ENCODE measurements at regions not wholly inside any gene's neighbourhood (a gene's known extent, or its start where the extent isn't known, plus 50 kb on each side); places are given as distances from the start of the nearest gene placed in this dataset.

DNA sequence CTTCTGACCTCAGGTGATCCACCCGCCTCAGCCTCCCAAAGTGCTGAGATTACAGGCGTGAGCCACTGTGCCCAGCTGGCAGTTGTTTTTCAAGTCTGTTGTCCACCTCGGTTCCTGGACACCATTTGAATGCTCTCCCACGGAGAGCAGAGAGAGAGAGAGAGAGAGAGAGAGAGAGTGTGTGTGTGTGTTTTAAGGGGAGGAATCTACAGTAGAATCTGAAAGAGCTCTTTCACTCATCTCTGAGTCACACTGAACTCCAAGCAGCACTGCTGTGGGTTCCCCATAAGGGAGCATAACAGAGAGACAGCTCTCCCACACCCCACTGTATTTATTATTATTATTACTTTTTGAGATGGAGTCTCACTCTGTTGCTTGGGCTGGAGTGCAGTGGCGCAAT, 156.6 kb downstream of the RPLP1 start:
- TF ChIP-seq, protein P1, sequence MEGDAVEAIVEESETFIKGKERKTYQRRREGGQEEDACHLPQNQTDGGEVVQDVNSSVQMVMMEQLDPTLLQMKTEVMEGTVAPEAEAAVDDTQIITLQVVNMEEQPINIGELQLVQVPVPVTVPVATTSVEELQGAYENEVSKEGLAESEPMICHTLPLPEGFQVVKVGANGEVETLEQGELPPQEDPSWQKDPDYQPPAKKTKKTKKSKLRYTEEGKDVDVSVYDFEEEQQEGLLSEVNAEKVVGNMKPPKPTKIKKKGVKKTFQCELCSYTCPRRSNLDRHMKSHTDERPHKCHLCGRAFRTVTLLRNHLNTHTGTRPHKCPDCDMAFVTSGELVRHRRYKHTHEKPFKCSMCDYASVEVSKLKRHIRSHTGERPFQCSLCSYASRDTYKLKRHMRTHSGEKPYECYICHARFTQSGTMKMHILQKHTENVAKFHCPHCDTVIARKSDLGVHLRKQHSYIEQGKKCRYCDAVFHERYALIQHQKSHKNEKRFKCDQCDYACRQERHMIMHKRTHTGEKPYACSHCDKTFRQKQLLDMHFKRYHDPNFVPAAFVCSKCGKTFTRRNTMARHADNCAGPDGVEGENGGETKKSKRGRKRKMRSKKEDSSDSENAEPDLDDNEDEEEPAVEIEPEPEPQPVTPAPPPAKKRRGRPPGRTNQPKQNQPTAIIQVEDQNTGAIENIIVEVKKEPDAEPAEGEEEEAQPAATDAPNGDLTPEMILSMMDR (IDR thresholded peaks at IDR 0.05): no peak
- no peaks in the 10 kb centered on the region for H3K36me3 ChIP-seq
- H3K27me3 ChIP-seq: no peaks in the 10 kb centered on the region
- no peak for DNase-seq
- H3K9me3 ChIP-seq: no peaks in the 10 kb centered on the region
- intact Hi-C loops (cut with DNase I; ENCODE audit: low total_unique reads): no loop called here
- no peak overlapping the region for H3K27ac ChIP-seq
- peaks cover 0 to 58% (median 18%) of the 10 kb centered on the region in 4 donors for H3K4me1 ChIP-seq
- no peak overlapping the region for H3K4me3 ChIP-seq

DNA sequence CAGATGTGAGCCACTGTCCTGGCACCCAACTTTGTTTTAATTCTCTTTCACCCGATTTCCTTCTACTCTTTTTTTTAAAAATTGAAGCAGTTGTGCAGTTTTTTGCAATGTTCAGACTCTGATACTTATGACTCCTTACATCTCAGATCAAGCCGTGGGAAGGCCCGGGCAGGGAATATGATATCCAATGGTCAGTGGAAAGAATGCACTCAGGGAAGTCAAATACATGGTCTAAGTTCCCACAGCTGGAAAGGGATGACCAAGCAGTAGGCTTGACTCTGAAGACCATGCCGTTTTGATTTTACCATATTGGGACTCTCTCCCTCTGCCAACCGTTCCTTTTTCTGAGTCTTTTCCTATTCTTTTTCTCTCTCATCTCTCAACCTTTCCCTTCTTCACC, 157.2 kb downstream of the RPLP1 start:
- H3K27ac ChIP-seq: no peak overlapping the region
- intact Hi-C loops (cut with DNase I; ENCODE audit: low total_unique reads): no loop called here

DNA sequence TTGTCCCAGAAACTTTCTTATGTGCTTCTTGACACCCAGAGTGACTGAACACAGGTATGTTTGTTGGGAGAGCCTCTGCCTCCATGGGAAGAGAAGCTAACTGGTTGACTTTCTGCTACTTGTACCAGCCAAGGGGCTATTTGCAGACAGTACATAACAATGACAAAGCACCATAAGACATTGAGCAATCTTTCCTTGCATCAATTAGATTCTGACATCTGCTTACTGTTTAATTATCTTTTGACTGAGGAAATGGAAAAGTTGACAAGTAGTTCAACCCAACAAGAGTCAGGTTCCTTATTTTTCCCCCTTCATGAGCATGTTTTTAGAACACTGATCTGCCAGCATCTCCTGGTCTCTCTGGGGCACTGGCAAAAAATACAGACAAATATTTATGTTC, 157.7 kb downstream of the RPLP1 start:
- Histone ChIP-seq H3K27ac (no peak overlapping the region), H3K36me3 (no peaks in the 10 kb centered on the region), H3K4me1 (peaks cover 0 to 64% (median 18%) of the 10 kb centered on the region in 4 donors), H3K4me3 (no peak overlapping the region), H3K9me3 (no peaks in the 10 kb centered on the region), H3K27me3 (no peaks in the 10 kb centered on the region)
- no peak for DNase-seq
- TF ChIP-seq, protein P1 (IDR thresholded peaks at IDR 0.05): no peak
- intact Hi-C loops (cut with DNase I; ENCODE audit: low total_unique reads): no loop called here

More for the DNA sequence above, 157.2 kb downstream of the RPLP1 start:
- Histone ChIP-seq H3K4me1 (peaks cover 0 to 61% (median 18%) of the 10 kb centered on the region in 4 donors), H3K4me3 (no peak overlapping the region), H3K36me3 (no peaks in the 10 kb centered on the region), H3K9me3 (no peaks in the 10 kb centered on the region), H3K27me3 (no peaks in the 10 kb centered on the region)
- DNase-seq: no peak
- TF ChIP-seq, protein P1 (IDR thresholded peaks at IDR 0.05): no peak

DNA sequence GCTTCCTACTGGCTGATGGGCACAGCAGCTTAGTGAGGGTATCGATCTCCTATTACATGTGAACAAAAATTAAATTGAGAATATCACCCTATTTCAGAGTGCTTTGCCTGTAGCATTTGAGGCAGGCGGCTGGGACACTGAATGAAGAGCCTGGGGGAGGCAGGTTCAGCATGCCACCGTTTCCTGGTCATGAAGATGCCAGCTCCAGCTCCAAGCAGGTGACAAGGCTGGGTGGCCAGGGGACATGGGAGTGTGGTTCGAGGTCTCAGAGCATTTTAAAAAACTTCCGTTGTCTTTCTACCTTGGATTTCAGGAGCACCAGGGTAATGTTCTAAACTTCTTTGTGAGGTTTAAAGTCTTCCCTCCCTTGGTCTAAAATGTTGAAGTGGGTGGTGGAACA, 158.2 kb downstream of the RPLP1 start:
- H3K4me1 ChIP-seq: peaks cover 0 to 64% (median 18%) of the 10 kb centered on the region in 4 donors
- no peaks in the 10 kb centered on the region for H3K36me3 ChIP-seq
- H3K4me3 ChIP-seq: no peak overlapping the region
- no peak for DNase-seq
- TF ChIP-seq, protein P1 (IDR thresholded peaks at IDR 0.05): no peak
- intact Hi-C loops (cut with DNase I; ENCODE audit: low total_unique reads): no loop called here
- no peaks in the 10 kb centered on the region for H3K9me3 ChIP-seq
- no peaks in the 10 kb centered on the region for H3K27me3 ChIP-seq
- no peak overlapping the region for H3K27ac ChIP-seq

DNA sequence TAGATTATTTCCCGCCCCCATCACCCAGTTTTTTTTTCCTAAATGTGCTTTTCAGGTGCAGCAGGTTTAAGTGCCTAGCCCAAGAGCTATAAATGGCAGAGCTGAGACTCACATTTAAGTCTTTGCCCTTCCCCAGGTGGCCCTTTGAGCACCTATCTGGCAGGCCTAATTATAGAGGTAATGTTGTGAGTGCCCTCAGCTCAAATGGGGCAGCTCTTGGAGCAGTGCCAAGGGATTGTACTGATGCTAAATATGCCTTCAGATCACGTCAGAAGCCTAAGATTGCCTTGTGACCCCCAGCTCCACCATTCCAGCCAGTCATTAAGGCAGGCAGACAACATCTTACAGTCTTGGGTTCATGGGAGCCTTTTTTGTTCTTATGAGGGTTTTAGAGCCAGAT, 159.5 kb downstream of the RPLP1 start:
- peaks cover 0 to 55% (median 13%) of the 10 kb centered on the region in 4 donors for H3K4me1 ChIP-seq
- intact Hi-C loops (cut with DNase I; ENCODE audit: low total_unique reads): no loop called here
- H3K4me3 ChIP-seq: no peak overlapping the region
- no peaks in the 10 kb centered on the region for H3K9me3 ChIP-seq
- TF ChIP-seq, protein P1 (IDR thresholded peaks at IDR 0.05): no peak
- H3K27ac ChIP-seq: no peak overlapping the region
- no peaks in the 10 kb centered on the region for H3K36me3 ChIP-seq
- DNase-seq: no peak
- H3K27me3 ChIP-seq: no peaks in the 10 kb centered on the region

DNA sequence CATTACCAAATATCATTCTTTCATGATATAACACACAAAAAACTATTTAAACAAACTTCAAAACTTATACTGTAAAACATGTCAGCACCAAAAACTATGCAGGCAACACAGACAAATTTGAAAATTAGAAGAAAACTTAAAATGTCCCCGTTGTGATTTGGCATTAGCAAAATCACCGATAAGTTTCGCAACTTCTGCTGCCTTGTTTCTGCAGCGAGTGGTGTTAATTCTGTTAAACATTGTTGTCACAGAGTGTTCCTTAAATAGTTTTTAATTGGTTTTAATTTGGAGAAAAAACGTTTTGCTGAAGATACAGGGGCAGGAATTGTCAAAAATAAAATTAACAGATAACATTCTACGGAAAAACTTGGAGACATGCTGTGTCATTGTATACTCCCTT, 160.6 kb downstream of the RPLP1 start:
- H3K36me3 ChIP-seq: no peaks in the 10 kb centered on the region
- TF ChIP-seq, protein P1 (IDR thresholded peaks at IDR 0.05): no peak
- no peaks in the 10 kb centered on the region for H3K27me3 ChIP-seq
- intact Hi-C loops (cut with DNase I; ENCODE audit: low total_unique reads): no loop called here
- H3K9me3 ChIP-seq: no peaks in the 10 kb centered on the region
- no peak overlapping the region for H3K4me3 ChIP-seq
- no peak overlapping the region for H3K27ac ChIP-seq
- DNase-seq: no peak
- H3K4me1 ChIP-seq: peaks cover 0 to 45% (median 9%) of the 10 kb centered on the region in 4 donors
